Central memory CD8-positive, alpha-beta T cell (primary cell): ENCODE measurements at regions not wholly inside any gene's neighbourhood (a gene's known extent, or its start where the extent isn't known, plus 50 kb on each side); places are given as distances from the start of the nearest gene placed in this dataset.

Experiments
- ATAC-seq: fragments of 150-1000 bp; cut with Tn5 transposase; replicated peaks from 2 replicates; pipeline ENCODE4 v1.10.0; 2022; ENCODE audit warnings: mild to moderate bottlenecking, moderate FRiP score, moderate number of reproducible peaks; ENCODE audit not compliant: poor library complexity, severe bottlenecking; ENCODE audit errors: extremely low read depth
- DNase-seq, 2 donors: peaks; one replicate each; pipeline ENCODE4 v3.0.0; 2021; ENCODE audit warnings: low spot score in 2 of 2
- H3K27ac Mint-ChIP-seq: one replicate; pipeline ENCODE4 v1.8.0; 2022; ENCODE audit warnings: low read depth, mild to moderate bottlenecking, moderate library complexity, mixed read lengths
- H3K27me3 Mint-ChIP-seq: one replicate; pipeline ENCODE4 v1.8.0; 2022; ENCODE audit warnings: mixed read lengths
- H3K36me3 Mint-ChIP-seq: one replicate; pipeline ENCODE4 v1.8.0; 2022; ENCODE audit warnings: mild to moderate bottlenecking, moderate library complexity, mixed read lengths; ENCODE audit not compliant: insufficient read depth
- H3K4me1 Mint-ChIP-seq: one replicate; pipeline ENCODE4 v1.8.0; 2022; ENCODE audit warnings: mixed read lengths
- H3K4me3 Mint-ChIP-seq: one replicate; pipeline ENCODE4 v1.8.0; 2022; ENCODE audit warnings: mild to moderate bottlenecking, moderate library complexity, mixed read lengths
- H3K9me3 Mint-ChIP-seq: one replicate; pipeline ENCODE4 v1.8.0; 2022; ENCODE audit warnings: mixed read lengths

DNA sequence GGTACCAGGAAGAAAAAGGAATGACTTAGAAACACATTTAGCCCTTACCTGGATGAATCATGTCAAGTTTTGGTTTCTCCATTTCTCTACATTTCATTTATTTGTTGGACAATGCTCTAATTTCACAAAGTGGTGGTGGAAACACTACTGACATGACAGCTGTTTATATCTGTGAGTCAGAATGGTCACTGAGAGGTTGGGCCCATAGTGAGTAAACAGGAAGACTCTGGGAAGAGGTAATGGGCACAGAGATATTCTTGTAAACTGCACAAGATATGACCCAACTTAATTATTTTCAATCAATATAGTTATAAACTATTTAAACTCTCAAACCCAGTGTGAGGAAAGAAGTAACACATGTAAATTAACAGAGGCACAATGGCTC lies 176.3 kb upstream of the MEOX2 start:
- no peak overlapping the region for H3K4me3 Mint-ChIP-seq
- H3K4me1 Mint-ChIP-seq = no peaks in the 10 kb centered on the region
- DNase-seq (no peak), ATAC-seq (no peak)
- H3K9me3 Mint-ChIP-seq = peaks cover 20% of the 10 kb centered on the region
- H3K27ac Mint-ChIP-seq = no peak overlapping the region
- no peaks in the 10 kb centered on the region for H3K27me3 Mint-ChIP-seq
- H3K36me3 Mint-ChIP-seq = no peaks in the 10 kb centered on the region

DNA sequence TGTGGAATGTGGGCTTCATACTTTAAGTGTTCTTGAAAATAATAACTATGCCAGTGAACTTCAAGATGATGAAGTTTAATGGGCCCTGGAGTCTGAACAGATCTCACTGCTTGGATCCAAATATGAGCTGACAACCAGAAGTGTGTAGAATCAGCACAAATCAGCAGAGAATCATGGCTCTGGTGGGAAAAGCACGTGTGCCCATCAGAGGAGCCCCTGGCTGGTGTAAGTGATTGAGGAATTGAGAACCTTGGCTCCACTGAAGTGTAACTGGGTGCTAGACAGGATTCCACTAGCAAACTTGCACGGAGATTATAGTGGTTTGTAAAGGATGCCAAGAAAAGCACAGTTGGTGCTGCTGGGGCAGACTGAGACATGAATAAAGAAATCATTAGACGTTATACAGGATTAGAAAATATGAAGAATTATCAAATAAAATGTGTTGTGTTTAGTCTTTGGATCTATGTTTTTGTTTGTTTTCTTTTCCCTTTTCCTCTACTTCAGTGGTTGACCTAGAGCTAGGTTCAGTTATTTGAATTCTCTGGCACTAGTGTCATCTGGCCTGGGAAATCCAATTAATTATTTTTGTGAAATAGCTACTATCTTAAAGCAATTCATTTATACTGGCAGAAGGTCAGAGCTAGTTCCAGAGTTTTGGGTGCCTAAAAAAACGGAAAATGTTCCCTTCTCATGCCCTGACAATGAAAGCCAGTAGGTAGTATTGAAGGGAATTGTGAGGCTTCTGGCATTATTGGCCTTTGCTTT lies 175.7 kb upstream of the MEOX2 start:
- no peaks in the 10 kb centered on the region for H3K36me3 Mint-ChIP-seq
- ATAC-seq (no peak), DNase-seq (no peak)
- peaks cover 23% of the 10 kb centered on the region for H3K9me3 Mint-ChIP-seq
- H3K27ac Mint-ChIP-seq = no peak overlapping the region
- no peak overlapping the region for H3K4me3 Mint-ChIP-seq
- no peaks in the 10 kb centered on the region for H3K27me3 Mint-ChIP-seq
- no peaks in the 10 kb centered on the region for H3K4me1 Mint-ChIP-seq

DNA sequence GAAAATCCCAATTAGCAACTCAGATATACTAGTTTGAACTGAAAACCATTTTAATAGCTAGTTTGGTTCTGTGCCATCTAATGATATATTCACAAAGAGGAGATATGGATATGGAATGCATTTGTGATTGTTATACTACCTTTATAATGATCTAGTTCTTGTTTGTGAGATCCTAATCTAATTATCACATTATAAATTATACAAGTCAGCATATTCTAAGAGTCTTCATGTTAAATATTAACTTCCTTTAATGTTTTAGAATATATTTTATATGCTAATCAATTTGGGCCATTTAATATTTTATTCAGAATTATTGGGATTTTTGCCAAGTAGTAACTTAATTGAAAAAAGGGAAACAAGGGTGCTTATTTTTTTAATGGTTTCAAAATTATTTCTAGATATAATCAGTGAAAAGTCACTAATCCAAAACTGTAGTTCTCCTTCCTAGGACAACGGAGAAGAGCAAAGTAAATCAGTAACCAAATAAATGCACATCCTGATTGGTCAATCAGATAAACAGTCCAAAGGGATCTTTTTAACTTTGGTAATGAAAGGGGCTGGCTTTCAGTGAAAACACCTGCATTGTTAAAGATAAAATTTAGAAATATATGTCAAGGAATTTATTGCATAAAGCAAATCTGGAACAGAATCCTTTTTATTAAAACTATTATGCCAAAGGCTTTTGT lies 173.9 kb upstream of the MEOX2 start:
- no peaks in the 10 kb centered on the region for H3K36me3 Mint-ChIP-seq
- H3K27me3 Mint-ChIP-seq = no peaks in the 10 kb centered on the region
- no peak overlapping the region for H3K4me3 Mint-ChIP-seq
- no peaks in the 10 kb centered on the region for H3K4me1 Mint-ChIP-seq
- ATAC-seq (no peak), DNase-seq (no peak)
- peaks cover 17% of the 10 kb centered on the region for H3K9me3 Mint-ChIP-seq
- H3K27ac Mint-ChIP-seq = no peak overlapping the region

GRCh38 chr7:15857026-15857425 lies 170.5 kb upstream of the MEOX2 start:
- H3K4me1 Mint-ChIP-seq = no peaks in the 10 kb centered on the region
- H3K9me3 Mint-ChIP-seq = peaks cover 15% of the 10 kb centered on the region
- no peak overlapping the region for H3K4me3 Mint-ChIP-seq
- ATAC-seq = no peak
- no peaks in the 10 kb centered on the region for H3K27me3 Mint-ChIP-seq
- H3K27ac Mint-ChIP-seq = no peak overlapping the region
- no peaks in the 10 kb centered on the region for H3K36me3 Mint-ChIP-seq
- no peak for DNase-seq

DNA sequence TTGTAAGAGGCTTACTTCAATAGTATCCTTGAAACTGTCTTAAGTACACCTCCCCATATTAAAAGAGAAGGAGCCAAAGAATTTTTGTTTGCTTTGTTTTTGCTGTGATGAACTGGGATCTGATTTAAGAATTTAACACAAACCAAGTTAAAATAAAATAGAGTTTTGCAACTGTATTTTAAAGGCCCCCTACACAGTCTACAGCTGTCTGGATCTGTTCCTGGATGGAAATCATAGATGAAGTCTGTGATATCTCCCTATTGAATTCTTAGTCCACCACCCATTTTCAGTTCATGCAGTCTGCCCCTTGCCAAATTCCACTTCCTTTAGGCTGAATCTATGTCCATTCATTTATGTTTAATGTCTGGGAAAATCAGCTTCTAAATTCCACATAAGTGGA lies 169.8 kb upstream of the MEOX2 start:
- Mint-ChIP-seq H3K4me3 (no peak overlapping the region), H3K9me3 (peaks cover 15% of the 10 kb centered on the region), H3K27me3 (no peaks in the 10 kb centered on the region), H3K4me1 (no peaks in the 10 kb centered on the region), H3K27ac (no peak overlapping the region), H3K36me3 (no peaks in the 10 kb centered on the region)
- ATAC-seq (no peak), DNase-seq (no peak)

- Mint-ChIP-seq H3K4me3 (no peak overlapping the region), H3K36me3 (no peaks in the 10 kb centered on the region), H3K27ac (no peak overlapping the region), H3K27me3 (no peaks in the 10 kb centered on the region), H3K9me3 (peaks cover 15% of the 10 kb centered on the region), H3K4me1 (no peaks in the 10 kb centered on the region)
- no peak for DNase-seq
- ATAC-seq = no peak
Measured at GRCh38 chr7:15855525-15856109, 169.1 kb upstream of the MEOX2 start.

DNA sequence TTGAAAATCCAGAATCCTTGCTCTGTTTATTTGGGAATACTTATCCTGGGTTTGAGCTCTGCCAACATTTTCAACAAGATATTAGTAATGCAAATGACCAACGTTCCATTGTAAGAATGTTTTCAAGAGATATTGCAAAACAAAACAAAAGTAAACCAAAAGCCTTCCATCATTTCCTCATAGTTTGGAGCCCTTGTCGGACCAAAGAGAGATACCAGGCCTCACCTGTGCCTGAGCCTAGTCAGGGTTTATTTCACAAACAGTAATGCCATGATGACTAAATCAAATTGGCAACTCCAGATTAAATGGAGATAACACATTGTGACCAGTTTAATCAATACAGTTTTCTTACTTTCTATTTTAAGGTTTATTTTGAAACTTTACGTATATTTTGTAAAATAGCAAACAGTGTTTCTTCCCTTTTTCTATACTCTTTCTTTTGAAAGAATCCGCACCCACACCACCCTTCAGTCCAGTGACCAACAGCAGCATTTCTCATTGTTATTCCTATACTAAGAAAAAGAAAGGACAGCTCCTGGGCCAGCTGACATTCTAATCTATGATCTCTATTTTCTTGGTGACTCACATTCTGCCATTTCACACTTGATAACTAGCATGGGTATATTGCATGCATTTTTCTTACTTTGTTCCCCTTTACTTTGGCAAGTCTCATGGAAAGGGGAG lies 168.5 kb upstream of the MEOX2 start:
- Mint-ChIP-seq H3K4me3 (no peak overlapping the region), H3K9me3 (peaks cover 15% of the 10 kb centered on the region), H3K36me3 (no peaks in the 10 kb centered on the region), H3K27ac (no peak overlapping the region), H3K4me1 (no peaks in the 10 kb centered on the region), H3K27me3 (no peaks in the 10 kb centered on the region)
- no peak for DNase-seq
- ATAC-seq = no peak

- ATAC-seq (no peak), DNase-seq (no peak)
- no peak overlapping the region for H3K4me3 Mint-ChIP-seq
- no peaks in the 10 kb centered on the region for H3K36me3 Mint-ChIP-seq
- no peak overlapping the region for H3K27ac Mint-ChIP-seq
- H3K27me3 Mint-ChIP-seq = no peaks in the 10 kb centered on the region
- H3K9me3 Mint-ChIP-seq = peaks cover 15% of the 10 kb centered on the region
- H3K4me1 Mint-ChIP-seq = no peaks in the 10 kb centered on the region
Measured at GRCh38 chr7:15853832-15854470, 167.5 kb upstream of the MEOX2 start.

GRCh38 chr7:15851201-15851600 lies 164.7 kb upstream of the MEOX2 start:
- H3K4me3 Mint-ChIP-seq = no peak overlapping the region
- H3K27me3 Mint-ChIP-seq = no peaks in the 10 kb centered on the region
- H3K36me3 Mint-ChIP-seq = no peaks in the 10 kb centered on the region
- H3K27ac Mint-ChIP-seq = no peak overlapping the region
- H3K4me1 Mint-ChIP-seq = no peaks in the 10 kb centered on the region
- ATAC-seq (no peak), DNase-seq (no peak)
- peaks cover 4% of the 10 kb centered on the region for H3K9me3 Mint-ChIP-seq

GRCh38 chr7:15848901-15849300 lies 162.4 kb upstream of the MEOX2 start:
- no peak for DNase-seq
- H3K27me3 Mint-ChIP-seq = no peaks in the 10 kb centered on the region

DNA sequence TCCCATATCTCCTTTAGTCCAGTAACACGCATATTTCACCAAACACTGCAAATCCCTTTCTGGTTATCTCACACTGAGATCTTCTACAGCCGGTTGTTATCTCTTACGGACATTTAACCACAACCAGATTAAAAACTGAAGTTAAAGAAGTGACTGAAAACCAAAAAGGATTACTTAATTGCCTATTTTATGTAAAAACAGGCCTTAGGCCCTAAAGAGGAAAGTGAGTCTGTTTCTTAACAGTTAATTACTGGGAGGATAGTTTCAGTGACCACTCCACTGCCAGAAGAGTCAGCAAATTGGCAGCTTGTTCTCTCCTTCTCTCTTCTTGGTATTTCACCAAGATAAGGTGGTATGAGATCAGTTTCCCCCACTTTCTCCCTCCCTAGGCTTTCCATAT lies 161.9 kb upstream of the MEOX2 start:
- DNase-seq = no peak
- Mint-ChIP-seq H3K36me3 (no peaks in the 10 kb centered on the region), H3K4me1 (no peaks in the 10 kb centered on the region), H3K4me3 (no peak overlapping the region), H3K27ac (no peak overlapping the region), H3K27me3 (no peaks in the 10 kb centered on the region), H3K9me3 (peaks cover 10% of the 10 kb centered on the region)
- no peak for ATAC-seq

More at GRCh38 chr7:15848901-15849300, 162.4 kb upstream of the MEOX2 start:
- Mint-ChIP-seq H3K9me3 (peaks cover 8% of the 10 kb centered on the region), H3K27ac (no peak overlapping the region), H3K36me3 (no peaks in the 10 kb centered on the region), H3K4me3 (no peak overlapping the region), H3K4me1 (no peaks in the 10 kb centered on the region)
- ATAC-seq = no peak

DNA sequence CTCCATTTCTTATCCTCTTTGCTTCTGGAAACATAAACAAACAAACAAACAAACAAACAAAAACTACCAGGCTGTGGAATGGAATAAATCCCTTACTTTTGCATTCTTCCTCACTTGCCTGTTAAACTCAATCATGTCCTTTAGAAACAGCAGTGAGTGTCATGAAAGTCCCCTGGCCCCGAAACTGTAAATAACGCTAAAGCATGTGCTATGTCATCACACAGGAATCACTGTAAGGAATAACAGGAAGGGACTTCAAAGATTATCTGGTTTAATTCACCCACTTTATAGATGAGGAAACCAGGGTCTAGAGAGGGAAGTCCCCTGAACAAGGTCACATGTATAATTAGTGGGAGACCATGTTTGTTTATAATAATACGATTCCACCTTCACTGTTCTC lies 159.4 kb upstream of the MEOX2 start:
- Mint-ChIP-seq H3K9me3 (peaks cover 10% of the 10 kb centered on the region), H3K36me3 (no peaks in the 10 kb centered on the region), H3K4me3 (no peak overlapping the region), H3K27ac (no peak overlapping the region), H3K27me3 (no peaks in the 10 kb centered on the region), H3K4me1 (no peaks in the 10 kb centered on the region)
- no peak for DNase-seq
- no peak for ATAC-seq
